Suprapubic skin (tissue), 4 donors: ENCODE measurements at regions not wholly inside any gene's neighbourhood (a gene's known extent, or its start where the extent isn't known, plus 50 kb on each side); places are given as distances from the start of the nearest gene placed in this dataset.

Source experiments
- CTCF ChIP-seq, 2 donors: fragments of 200-600 bp in 1 of 2; fragments of 450-650 bp in 1 of 2; sonication (generic) in 1 of 2; IDR thresholded peaks; one replicate each; pipeline ENCODE4 v1.5.1; 2016 to 2019; ENCODE audit warnings: antibody characterized with exemption in 2 of 2, mild to moderate bottlenecking in 1 of 2, moderate library complexity in 1 of 2
- EP300 ChIP-seq: sonication (generic); formaldehyde crosslinking; IDR thresholded peaks from one replicate; pipeline ENCODE4 v1.6.1; 2017; ENCODE audit warnings: antibody characterized with exemption
- POLR2A ChIP-seq, 2 donors: fragments of 450-650 bp; IDR thresholded peaks; one replicate each; pipeline ENCODE4 v1.6.1; 2017; ENCODE audit warnings: antibody characterized with exemption in 2 of 2, mild to moderate bottlenecking in 2 of 2, moderate library complexity in 2 of 2
- POLR2AphosphoS5 ChIP-seq, 3 donors: sonication (generic); formaldehyde crosslinking; IDR thresholded peaks; one replicate each; pipeline ENCODE4 v1.6.1; 2017; ENCODE audit warnings: antibody characterized with exemption in 3 of 3

- TF ChIP-seq CTCF (IDR thresholded peaks at IDR 0.05) (no peak), POLR2AphosphoS5 (IDR thresholded peaks at IDR 0.05) (no peak), POLR2A (IDR thresholded peaks at IDR 0.05) (no peak), EP300 (no peak)
Observed at GRCh38 chr3:104286645-104287044, 1080.1 kb upstream of the ALCAM start.
